Lung microvascular endothelial cell (primary cell): ENCODE measurements at regions not wholly inside any gene's neighbourhood (a gene's known extent, or its start where the extent isn't known, plus 50 kb on each side); places are given as distances from the start of the nearest gene placed in this dataset.
"Not testable (repeated sequence)": the region's sequence is repeated elsewhere in the genome, so short reads cannot be mapped to it uniquely, and the experiment has no call there.

Experiments
- DNase-seq, 2 donors: peaks; one replicate each; pipeline versions ENCODE4 v3.0.0 to v3.0.0-alpha.2; 2010; ENCODE audit warnings: low read depth in 2 of 2

DNA sequence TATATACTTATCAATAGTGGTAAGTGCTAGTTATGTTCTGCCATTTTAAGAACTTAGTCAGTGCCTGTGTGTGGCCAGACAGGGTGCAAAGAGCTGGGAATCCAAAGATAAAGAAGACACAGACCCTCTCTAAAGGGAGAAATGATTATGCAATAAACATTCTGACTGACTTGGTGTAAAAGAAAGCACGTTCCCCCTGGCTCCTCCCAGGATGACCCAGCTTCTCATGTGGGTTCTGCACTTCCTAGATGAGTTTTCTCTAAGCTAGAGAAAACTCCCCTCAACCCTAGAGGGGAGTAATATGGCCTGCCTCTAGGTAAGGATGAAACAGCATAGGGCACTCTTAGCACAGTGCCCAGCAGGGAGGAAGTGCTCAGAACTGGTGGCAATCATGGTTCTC, 231.2 kb downstream of the VRK1 start:
- DNase-seq: no peak

DNA sequence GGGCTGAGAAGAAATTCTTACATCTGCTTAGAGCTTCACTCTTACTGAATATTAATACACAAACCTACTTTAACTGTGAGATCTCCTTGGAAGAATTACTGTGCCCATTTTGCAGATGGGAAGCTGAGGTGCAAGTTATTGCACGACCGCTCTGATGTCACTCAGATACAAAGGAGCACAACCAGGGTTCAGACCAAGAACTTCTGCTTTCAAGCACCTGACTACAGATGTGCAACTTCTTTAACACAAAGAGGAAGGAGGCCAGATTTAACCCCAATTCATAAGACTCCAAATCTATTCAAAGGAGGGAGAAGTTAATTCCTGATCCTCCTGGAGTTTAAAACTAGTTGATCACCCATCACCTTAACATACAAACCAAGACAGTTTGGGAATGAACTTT, 232.6 kb downstream of the VRK1 start:
- no peak for DNase-seq

DNA sequence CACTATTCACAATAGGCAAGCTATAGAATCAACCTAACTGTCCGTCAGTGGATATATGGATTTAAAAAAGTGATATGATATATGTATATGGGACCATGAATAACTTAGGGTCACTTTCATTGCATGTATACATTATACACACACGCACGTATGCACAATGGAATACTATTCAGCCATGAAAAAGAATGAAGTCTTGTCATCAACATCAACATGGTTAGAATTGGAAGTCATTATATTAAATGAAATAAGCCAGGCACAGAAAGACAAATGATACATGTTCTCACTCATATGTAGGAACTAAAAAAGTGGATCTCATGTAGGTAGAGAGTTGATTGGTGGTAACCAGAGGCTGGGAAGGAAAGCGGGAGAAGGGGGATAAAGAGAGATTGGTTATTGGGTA, 234.3 kb downstream of the VRK1 start:
- DNase-seq: no peak

DNA sequence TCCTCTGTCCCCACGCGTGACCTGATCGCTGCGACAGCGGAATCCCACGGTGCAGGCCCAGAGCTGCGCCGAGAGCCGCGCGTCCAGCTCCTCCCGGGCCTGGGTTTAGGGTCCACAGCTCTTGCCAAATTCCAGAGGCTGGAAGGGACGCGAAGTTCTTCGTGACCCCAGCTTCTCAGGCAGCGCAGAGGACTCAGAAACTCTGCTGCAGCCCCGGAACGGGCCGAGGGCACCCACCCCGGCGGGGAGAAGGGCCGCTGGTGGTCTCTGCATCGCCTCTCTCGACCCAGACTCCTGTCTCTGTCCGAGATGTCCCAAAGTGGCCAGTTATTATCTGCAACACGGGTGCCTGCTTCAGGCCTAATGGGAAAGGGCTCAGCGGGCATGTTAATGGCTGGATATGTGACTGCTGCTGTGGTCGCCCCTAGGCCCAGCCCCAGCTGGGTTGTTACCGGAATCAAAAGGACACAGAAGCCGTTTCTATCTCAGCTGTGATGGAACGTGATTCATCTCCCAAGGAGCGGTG, 236.4 kb downstream of the VRK1 start:
- no peak for DNase-seq

DNA sequence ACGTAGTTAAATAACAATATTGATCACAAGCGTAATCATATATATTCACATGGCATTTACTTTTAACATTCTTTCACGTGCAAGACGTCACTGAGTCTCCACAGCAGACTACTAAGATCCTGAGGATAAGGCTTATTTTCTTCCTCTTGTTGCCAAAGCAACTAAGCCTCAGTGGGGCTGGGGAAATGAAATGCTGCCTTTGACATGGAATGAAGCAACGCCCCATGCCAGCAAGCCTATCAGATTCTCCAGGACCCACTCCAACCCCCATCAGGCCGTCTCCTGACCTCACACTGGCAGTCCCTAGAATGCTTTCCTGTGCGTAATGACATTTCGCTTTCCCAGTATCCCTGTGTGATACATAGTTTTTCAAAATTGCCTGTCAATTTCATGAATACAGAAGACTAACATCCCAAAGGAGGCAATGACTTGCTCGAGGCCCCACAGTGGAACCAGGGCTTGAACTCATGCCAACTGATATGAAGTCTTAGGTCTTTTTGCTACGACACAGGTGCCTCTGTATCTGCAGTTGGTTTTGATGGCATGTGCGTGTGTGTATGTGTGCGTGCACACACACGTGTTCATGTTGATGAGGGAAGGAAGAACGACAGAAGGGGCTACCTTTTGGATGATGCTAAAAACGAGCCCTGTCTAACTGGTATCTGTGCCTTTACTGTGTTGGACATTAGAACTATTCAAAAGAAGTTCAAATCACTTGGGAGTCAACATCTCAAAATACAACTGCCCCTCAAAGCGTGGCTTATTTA, 239.1 kb downstream of the VRK1 start:
- DNase-seq: no peak

DNA sequence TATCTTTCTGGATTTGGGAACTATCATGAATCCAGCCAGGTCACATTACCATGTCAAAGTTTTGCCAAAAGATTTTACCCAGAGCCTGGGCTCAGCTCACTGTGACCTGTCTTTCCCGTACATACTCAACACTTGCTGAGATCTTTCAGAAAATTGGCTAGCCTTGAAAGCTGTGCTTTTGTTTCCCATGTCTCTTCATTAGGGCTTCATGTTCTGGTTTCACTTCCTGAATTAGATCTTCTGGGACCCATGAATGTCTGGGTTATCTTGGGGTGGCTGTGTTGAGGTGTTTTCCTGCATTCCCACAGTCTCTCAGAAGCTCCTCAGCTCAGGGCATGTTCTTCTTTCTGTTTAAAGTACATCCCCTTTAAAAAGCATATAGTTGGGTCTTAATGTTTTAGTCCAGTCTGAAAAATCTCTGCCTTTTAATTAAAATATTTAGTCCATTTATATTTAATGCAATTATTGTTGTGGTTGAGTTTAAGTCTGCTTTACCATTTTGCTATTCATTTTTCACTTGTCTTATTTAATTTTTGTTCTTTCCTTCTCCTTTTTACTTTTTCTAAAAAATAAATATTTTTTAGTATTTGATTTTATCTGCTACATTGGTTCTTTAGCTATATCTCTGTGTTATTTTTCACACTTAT, 242.7 kb downstream of the VRK1 start:
- no peak for DNase-seq

DNA sequence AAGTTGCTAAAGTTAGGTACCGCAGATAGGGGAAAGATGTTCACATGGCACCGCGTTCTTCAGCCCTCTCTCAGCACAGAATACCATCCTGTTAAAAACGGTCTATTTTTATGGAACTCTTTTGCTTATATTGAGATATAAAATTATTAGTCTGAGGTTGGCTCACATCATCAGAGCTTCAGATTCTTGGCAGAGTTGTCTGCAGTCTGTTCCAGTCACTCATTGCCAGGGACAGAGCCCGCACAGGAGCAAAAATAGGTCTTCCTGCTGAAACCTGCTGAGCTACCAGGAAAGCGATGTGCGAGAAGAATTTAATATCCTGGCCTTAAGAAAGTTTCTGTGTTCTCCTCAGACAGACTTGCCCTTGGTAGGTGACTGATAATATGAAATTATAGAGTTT, 249.8 kb downstream of the VRK1 start:
- no peak for DNase-seq

DNA sequence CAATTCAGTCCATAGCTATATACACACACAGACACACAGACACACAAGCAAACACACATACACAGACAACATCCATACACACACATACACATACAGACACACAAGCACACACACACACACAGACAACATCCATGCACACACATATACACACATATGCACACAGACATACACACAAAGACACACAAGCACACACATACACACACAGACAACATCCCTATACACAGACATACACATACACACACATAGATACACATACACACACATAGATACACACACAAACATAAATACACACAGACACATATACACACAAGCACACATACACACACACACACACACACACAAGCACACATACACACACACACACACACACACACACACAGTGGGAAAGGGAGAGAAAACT, 254.8 kb downstream of the VRK1 start:
- no peak for DNase-seq

DNA sequence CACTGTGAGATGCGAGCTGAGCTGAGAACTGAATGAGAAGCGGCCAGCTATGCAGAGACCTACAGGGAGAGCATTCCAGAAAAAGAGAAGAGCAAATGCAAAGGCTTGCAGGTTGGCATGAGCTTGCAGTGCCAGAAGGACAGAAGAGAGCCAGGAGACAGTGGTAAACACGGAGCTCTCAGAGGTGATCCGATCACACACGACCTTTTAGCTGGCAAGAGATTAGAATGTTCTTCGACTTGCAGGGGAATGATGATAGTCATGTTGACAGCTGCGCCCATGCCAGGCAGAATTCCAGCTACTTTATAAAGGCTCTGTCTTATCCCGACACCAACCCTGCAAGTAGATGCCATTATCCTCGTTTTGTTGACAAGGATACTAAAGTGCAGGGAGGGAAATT, 256.8 kb downstream of the VRK1 start:
- DNase-seq: no peak

DNA sequence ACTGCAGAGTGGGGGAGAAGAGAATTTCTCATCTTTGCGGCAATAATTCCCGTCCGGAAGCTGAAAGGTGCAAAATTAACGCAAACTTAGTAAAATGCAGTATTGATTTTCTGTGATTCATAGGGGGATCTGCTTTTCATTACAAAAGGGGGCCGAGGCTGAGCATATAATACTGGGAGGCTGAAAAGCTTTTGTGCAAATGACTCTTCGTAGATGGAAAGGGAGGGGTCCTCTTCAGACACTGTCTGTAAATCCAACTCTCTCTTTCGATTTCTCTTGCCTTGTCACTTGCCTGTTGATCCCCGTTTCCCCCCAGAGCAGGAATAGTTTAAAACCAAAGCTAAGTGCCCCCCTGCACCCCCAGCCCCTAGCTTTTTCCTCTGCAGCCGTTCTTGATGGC, 258.2 kb downstream of the VRK1 start:
- DNase-seq: no peak

DNA sequence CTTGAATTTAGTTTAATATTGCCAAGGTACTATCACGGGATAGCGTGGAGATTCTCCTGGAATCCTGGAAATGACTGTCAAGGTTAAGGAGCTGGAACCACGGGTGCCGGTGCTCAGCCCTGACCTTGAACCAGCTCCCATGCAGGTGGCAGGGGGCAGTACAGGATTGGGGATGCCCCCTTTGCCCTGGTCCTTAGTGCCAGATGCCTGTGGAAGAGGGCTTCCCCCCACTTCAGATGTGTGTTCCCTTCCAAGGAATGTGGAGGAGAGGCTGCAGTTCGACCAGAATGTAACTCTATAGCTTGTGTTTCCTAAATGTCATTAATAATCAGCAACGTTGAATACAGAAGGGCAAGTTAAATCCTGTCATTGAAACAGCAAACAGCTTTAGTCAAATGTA, 258.9 kb downstream of the VRK1 start:
- no peak for DNase-seq

DNA sequence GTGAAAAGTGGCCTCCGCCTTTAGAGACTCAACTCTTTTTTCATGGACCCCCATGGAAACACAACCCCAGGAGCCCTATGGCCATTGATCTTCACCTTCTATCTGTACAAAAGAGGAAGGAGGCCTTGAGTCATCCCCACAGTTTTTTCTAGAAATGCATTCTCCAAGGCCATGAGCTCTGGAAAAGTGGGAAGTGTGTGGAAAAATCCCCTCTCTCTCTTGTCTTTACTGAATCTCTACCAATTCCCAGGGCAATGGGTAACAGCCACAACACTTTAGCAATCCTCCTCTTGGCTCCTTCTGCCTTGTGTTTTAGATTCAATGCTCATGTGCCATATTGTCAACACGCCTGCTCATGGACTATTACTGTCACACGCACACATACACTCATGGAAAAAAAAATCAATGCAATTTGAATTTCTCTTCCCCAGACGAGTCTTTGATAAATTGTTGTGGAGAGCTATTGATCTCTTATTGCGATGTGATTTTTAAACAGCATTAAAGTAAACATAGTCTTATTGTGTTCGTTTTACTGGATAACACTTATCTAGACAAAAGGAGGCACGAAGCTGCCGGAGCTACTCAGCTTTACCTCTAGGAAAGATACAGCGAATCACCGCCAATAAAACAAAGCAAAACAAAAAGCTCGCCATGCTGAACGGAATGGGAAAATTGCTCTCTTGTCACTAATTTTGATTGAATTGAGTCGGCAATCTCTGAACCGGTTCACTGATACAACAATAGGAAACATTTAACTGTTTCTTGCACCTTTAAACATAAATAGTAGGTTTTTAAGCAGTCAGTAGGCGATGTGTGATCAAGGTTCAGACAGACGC, 260.3 kb downstream of the VRK1 start:
- DNase-seq: no peak

DNA sequence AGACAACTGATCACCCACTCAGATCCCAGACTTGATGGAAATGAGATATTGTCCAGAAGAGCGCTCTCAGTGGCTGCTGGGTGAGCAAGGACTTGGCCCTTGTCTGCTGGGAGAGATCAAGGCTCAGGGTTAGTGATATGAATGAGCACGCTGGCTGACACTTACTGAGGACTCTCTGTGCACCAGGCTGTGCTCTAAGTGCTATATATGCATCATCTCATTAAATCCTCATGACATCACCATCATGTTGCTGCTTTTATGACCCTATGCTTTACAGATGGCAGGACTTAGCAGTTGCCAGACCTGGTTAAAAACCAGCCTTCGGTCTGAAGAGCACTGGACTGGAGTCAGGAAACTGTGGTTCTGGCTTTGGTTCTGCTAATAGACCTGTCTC, 260.9 kb downstream of the VRK1 start:
- no peak for DNase-seq

DNA sequence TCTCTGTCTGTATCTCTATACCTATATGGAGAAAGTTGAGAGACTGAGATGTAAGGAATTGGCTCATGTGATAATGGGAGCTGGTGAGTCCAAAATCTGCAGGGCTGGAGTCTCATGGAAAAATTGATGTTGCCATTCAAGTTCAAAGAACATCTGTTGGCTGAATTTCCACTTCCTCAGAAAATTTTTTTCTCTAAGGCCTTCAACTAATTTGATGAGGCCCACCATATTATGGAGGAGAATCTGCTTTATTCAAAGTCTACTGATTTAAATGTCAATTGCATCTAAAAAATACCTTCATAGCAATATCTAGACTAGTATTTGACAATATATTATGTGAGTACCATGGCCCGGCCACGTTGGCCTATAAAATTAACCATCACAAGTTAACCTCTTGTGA, 261.4 kb downstream of the VRK1 start:
- DNase-seq: no peak

DNA sequence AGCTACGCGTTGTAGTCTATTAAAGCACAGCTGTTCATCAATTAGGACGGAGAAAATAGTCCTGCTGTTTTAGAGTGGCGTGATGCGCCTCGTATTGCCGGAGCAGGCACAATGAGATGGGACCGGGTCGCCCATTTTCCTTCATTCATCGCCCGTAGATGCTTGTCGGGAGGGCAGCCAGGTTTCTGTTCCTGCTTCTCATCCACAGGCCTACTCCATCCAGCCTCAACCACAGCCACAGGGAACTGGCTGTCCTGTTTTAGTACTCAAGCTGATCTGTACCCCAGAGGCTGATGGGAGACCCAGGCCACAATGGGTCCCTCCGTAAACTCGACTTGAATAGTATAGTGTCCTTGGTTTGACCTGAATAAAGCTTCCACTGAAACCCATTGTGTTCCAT, 264.0 kb downstream of the VRK1 start:
- DNase-seq: no peak

DNA sequence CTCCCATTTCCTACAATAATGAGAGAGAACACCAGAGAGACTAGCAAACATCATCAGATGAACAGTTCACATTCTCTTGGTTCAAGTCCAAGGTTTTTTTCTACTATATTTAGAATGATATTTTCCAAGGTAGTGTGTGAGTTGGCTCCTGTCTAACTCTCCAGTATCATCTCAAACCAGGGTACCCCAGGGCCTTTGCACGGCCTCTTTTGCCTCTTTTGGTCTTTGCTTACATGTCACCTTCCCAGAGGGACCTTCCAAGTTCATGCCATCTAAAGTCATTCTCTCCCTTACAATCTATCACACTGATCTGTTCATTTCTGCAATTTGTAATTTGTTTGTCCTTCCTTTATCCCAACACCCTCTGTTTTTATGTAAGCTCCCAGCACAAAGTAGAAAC, 264.5 kb downstream of the VRK1 start:
- DNase-seq: no peak

DNA sequence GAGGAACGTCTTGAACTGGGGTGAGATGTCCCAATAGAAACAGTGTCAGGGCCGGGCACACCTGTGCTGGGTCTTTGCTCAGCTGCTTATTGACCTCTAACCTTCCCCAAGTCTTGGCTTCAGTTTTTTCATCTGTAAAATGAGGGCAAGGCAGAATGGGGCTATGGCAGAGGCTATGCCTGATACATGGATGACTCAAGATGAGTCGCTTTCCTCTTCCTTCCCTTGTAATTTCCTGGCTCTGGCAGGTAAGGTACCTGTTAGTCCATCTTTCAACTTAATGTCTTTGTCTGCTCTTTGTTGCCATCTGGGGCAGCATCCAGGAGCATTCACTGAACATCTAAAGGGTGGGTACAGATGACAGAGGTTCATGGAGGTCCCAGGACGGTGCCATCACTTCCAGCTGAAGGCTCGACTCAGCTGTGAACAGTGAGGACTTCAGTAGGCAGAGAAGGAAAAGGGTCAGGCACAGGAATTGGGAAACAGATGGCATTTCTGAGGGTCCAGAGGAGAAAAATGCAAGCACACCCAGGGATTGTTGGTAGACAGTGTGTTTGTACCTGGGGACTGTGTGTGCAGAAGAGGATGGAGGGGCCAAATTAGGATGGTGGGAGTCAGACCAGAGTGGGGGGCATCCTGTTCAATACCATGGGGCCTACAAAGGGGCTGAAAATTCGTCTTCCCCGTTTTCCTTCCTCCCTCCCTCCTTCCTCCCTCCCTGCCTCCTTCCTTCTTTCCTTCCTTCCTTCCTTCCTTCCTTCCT, 268.3 kb downstream of the VRK1 start:
- DNase-seq: no peak

DNA sequence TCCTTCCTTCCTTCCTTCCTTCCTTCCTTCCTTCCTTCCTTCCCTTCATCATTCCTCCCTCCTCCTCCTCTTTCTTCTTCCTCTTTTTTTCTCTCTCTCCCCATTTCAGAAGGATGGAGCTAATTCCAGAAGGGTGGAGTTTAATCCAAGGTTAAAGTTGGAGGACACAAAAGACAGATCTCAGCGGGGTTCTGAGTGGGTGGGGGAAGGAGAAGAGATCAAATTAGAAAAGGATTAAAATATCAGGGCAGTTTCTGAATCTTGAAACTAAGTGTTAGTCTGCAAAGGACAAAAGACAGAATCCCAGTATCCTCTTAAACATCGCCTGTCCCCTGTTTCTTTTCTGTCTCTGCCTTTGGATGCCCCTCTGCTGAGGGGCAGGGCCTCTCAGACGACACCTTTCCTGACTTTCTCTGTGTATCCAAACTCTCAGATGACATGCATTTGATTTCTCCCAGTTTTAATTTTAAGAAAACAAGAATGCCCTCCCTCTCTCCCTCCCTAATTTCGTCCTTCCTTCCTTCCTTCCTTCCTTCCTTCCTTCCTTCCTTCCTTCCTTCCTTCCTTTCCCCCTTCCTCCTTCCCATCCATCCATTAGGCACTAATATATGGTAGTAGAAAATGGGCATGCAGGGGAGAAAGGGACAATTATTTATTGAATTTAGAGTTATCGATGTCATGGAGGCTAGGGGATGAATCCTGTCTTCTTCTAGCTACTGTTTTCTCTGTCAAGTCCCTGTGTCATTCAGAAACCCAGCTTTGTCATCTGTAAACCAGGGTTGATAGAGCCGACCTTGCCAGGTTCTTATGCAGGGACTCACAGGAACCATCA, 269.1 kb downstream of the VRK1 start:
- no peak for DNase-seq

DNA sequence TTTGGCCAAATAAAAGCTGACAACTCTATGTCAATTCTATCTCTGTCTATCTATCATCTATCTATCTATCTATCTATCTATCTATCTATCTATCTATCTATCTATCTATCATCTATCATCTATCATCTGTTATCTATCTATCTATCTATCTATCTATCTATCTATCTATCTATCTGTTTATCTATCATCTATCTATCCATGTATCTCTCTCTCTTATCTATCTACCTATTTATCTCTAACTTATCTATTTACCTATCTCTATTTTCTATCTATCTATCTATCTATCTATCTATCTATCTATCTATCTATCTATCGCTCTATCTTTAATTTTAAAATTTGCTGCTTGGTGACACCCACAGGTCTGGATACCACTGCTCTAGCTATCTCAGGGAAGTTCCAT, 271.1 kb downstream of the VRK1 start:
- DNase-seq: not testable (repeated sequence)

DNA sequence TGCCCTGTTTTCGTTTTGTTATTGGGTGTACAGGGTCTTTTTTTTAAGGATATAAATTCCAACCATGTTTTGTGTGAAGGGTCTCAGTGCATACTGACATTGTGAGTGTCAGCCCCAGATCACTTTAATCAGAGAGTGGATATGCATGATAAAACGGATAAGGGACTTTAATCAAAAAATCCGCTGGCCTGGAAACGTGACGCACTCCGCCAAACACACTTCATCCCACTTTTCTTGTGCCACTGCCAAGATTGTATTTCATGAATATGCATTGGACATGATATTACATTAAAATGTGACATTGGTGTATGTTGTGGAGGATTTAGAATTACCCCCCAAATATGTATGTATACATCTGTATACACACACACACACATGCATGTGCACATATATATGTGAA, 273.1 kb downstream of the VRK1 start:
- DNase-seq: no peak

DNA sequence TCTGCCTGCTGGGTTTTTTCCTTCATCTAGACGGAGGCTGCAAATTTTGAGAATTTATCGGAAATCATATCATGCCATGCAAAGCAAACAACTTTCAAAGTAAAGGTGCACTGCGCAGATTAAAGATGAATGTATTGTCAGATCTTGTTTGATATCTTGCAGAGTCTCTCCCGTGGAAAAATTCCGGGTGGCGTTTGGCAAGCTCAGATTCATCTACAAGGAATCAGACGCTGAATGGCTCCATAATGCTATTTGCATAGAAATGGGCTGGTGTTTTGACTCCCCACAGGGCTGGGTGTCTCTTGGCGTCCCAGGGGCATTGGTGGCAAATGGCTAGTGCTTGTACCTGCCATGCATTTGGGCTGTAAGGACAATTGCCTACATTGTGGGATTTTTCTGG, 274.0 kb downstream of the VRK1 start:
- DNase-seq: no peak
